22Rv1 (cell line): ENCODE measurements at regions not wholly inside any gene's neighbourhood (a gene's known extent, or its start where the extent isn't known, plus 50 kb on each side); places are given as distances from the start of the nearest gene placed in this dataset.

Source experiments
- ZFX ChIP-seq: fragments of 450-650 bp; IDR thresholded peaks from 2 replicates; pipeline ENCODE4 v1.6.1; 2017; ENCODE audit warnings: antibody characterized with exemption, borderline replicate concordance
- TF ChIP-seq, protein P1 (sequence below): fragments of 450-650 bp; IDR thresholded peaks from 2 replicates; pipeline ENCODE4 v1.5.1; 2017; ENCODE audit warnings: mild to moderate bottlenecking

DNA sequence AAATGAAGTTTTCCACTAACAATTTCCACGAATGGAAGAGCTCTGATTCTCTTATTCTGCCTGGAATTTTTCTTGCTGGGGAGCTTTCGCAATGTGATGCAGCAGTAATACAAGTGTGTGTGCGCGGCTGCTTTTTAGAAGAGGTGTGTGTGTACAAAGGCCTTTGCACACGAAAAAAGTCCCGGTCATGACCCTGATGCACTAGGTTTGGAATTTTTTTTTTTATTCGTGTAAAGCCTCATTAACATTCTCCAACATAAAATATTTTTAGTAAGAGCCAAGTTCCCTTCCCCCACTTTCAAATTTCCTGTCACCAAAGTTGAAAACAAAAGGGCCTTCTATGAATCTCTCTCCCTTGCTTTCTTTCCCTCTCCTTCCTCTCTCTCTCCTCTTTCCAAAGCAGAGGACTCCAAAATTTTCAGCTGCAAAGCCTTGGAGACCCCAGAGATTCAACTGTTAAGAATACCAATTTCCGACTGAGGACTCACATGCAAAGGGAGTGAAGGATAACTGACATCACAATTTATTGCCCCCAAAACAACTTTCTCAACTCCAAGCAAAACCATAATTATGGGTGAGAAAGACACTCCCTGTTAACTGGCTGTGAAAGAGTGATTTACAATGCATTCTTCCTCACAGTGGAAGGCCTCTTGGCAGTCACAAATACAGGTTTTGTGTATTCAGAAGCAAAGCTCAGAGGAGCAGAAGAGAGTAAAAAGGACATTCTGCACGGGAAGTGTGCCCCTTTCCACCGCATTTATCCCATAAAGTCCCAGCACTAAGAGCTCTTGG, 421.2 kb upstream of the JARID2 start:
- TF ChIP-seq, protein P1, sequence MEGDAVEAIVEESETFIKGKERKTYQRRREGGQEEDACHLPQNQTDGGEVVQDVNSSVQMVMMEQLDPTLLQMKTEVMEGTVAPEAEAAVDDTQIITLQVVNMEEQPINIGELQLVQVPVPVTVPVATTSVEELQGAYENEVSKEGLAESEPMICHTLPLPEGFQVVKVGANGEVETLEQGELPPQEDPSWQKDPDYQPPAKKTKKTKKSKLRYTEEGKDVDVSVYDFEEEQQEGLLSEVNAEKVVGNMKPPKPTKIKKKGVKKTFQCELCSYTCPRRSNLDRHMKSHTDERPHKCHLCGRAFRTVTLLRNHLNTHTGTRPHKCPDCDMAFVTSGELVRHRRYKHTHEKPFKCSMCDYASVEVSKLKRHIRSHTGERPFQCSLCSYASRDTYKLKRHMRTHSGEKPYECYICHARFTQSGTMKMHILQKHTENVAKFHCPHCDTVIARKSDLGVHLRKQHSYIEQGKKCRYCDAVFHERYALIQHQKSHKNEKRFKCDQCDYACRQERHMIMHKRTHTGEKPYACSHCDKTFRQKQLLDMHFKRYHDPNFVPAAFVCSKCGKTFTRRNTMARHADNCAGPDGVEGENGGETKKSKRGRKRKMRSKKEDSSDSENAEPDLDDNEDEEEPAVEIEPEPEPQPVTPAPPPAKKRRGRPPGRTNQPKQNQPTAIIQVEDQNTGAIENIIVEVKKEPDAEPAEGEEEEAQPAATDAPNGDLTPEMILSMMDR, result no peak
- no peak for TF ChIP-seq ZFX
